GM23248 (cell line): ENCODE measurements at regions not wholly inside any gene's neighbourhood (a gene's known extent, or its start where the extent isn't known, plus 50 kb on each side); places are given as distances from the start of the nearest gene placed in this dataset.

Experiments
- EZH2 ChIP-seq: fragments of 200-600 bp; sonication (generic); IDR thresholded peaks from 2 replicates; pipeline ENCODE4 v1.6.1; 2018; ENCODE audit warnings: antibody characterized with exemption, mild to moderate bottlenecking; ENCODE audit not compliant: insufficient read depth, poor library complexity, severe bottlenecking
- EZH2phosphoT487 ChIP-seq: fragments of 200-600 bp; sonication (generic); IDR thresholded peaks from 2 replicates; pipeline ENCODE4 v1.6.1; 2018; ENCODE audit warnings: antibody characterized with exemption, moderate library complexity, mild to moderate bottlenecking, low read depth; ENCODE audit not compliant: insufficient read depth

DNA sequence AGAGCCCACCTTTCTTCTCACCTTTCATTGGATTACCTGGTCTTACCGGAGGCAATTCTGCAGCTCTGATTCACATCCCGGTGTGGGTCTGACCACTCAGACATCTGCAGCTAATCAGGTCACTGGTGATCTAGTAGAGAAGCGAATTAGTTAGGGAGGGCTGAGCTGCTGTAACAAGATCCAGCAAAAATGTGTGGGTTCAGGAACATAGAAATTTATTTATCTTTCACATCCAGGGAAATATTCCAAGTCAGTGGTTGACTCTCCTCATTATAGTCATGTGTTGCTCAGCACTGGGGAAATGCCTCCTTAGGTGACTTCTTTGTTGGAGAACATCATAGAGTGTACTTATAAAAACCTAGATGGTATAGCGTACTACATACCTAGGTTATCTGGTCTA, 218.7 kb upstream of the PELI2 start:
- TF ChIP-seq EZH2 (no peak), EZH2phosphoT487 (no peak)
